ENCODE measurements at regions not wholly inside any gene's neighbourhood (a gene's known extent, or its start where the extent isn't known, plus 50 kb on each side); places are given as distances from the start of the nearest gene placed in this dataset.

GRCh38 chr2:142574388-142574787, 303.1 kb upstream of the KYNU start:
- no peak overlapping the region for H3K27ac ChIP-seq
- no peaks in the 10 kb centered on the region for H3K9me3 ChIP-seq
- DNase-seq, result no peak
- ATAC-seq (ENCODE audit: low FRiP score in 2 of 2), result no peak
- no peaks in the 10 kb centered on the region for H3K4me1 ChIP-seq
- no peak for TF ChIP-seq POLR2AphosphoS5 (IDR thresholded peaks at IDR 0.05)
- TF ChIP-seq, protein P1, sequence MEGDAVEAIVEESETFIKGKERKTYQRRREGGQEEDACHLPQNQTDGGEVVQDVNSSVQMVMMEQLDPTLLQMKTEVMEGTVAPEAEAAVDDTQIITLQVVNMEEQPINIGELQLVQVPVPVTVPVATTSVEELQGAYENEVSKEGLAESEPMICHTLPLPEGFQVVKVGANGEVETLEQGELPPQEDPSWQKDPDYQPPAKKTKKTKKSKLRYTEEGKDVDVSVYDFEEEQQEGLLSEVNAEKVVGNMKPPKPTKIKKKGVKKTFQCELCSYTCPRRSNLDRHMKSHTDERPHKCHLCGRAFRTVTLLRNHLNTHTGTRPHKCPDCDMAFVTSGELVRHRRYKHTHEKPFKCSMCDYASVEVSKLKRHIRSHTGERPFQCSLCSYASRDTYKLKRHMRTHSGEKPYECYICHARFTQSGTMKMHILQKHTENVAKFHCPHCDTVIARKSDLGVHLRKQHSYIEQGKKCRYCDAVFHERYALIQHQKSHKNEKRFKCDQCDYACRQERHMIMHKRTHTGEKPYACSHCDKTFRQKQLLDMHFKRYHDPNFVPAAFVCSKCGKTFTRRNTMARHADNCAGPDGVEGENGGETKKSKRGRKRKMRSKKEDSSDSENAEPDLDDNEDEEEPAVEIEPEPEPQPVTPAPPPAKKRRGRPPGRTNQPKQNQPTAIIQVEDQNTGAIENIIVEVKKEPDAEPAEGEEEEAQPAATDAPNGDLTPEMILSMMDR (IDR thresholded peaks at IDR 0.05), result no peak
- TF ChIP-seq POLR2A (IDR thresholded peaks at IDR 0.05), result no peak
- TF ChIP-seq EP300 (IDR thresholded peaks at IDR 0.05), result no peak
- no peak overlapping the region for H3K4me3 ChIP-seq
- H3K36me3 ChIP-seq, result no peaks in the 10 kb centered on the region
- H3K27me3 ChIP-seq, result no peaks in the 10 kb centered on the region

DNA sequence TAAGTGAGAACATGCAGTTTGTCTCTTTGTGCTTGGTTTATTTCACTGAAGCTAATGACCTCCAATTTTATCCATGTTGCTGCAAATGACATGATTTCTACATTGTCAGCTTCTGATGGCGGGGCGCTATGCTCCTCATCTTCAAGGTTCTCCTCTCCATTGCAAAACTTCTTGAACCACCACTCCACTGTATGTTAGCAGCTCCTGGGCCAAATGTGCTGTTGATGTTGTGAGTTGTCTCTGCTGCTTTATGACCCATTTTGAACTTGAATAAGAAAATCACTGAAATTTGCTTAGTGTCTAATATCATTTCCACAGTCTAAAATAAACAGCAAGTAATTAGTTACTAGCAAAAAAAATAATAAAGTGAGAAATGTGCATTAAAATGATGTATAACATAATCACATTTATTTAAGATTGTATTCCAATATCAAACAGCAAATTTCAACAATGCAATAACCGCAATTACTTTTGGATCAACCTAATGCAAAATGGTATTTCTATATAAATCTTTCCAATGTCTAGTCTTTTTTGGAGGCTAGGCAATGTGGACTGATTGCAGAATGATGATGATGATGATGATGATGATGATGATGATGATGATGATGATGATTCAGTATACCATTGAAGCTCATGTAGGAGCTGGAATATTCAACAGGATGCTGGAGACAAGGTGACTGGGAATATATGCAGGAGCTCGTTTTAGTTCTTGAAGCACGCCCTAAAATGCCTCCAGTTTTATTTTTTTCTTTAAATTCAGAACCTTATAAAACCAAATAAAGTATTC, 304.9 kb upstream of the KYNU start:
- Histone ChIP-seq H3K9me3 (no peaks in the 10 kb centered on the region), H3K36me3 (no peaks in the 10 kb centered on the region), H3K4me3 (no peak overlapping the region), H3K27ac (no peak overlapping the region), H3K4me1 (no peaks in the 10 kb centered on the region), H3K27me3 (no peaks in the 10 kb centered on the region)
- no peak for DNase-seq
- WGBS, 2 donors, result 85 to 87% methylated on average over 5 of the region's 5 CpGs
- ATAC-seq (ENCODE audit: low FRiP score in 2 of 2), result no peak
- TF ChIP-seq, protein P1 (IDR thresholded peaks at IDR 0.05), result no peak
- TF ChIP-seq POLR2A (IDR thresholded peaks at IDR 0.05) (no peak), EP300 (IDR thresholded peaks at IDR 0.05) (no peak), POLR2AphosphoS5 (IDR thresholded peaks at IDR 0.05) (no peak)

DNA sequence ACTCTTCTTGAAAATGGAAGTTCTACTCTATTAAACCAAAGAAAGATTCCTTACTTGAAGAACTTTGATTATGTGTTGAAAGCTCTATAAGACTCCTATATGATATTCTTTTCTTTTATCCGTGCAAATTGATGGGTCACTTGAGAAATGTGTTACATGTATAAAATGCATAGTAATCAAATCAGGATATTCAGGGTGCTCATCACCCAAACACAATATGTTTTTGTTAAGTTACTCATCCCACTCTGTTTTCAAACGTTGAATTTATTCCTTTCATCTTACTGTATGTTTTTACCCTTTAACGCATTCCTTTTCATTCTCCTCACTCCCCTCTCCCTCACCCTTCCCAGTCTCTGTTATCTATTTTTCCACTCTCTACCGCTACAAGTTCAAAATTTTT, 305.5 kb upstream of the KYNU start:
- no peak for DNase-seq
- no peaks in the 10 kb centered on the region for H3K4me1 ChIP-seq
- no peak for ATAC-seq (ENCODE audit: low FRiP score in 2 of 2)
- H3K4me3 ChIP-seq, result no peak overlapping the region
- no peak overlapping the region for H3K27ac ChIP-seq
- TF ChIP-seq, protein P1 (IDR thresholded peaks at IDR 0.05), result no peak
- TF ChIP-seq POLR2A (IDR thresholded peaks at IDR 0.05), result no peak
- no peak for TF ChIP-seq POLR2AphosphoS5 (IDR thresholded peaks at IDR 0.05)
- no peak for TF ChIP-seq EP300 (IDR thresholded peaks at IDR 0.05)
- no peaks in the 10 kb centered on the region for H3K9me3 ChIP-seq
- H3K27me3 ChIP-seq, result no peaks in the 10 kb centered on the region
- no peaks in the 10 kb centered on the region for H3K36me3 ChIP-seq
- 66 to 71% methylated on average over 4 of the region's 4 CpGs for WGBS, 2 donors

- no peak overlapping the region for H3K4me3 ChIP-seq
- no peaks in the 10 kb centered on the region for H3K27me3 ChIP-seq
- H3K9me3 ChIP-seq, result no peaks in the 10 kb centered on the region
- no peaks in the 10 kb centered on the region for H3K36me3 ChIP-seq
- DNase-seq (peak in 1 of 2 donors; percentile 47), ATAC-seq (ENCODE audit: low FRiP score in 2 of 2) (peak in 1 of 2 donors; percentile 23)
- H3K27ac ChIP-seq, result no peak overlapping the region
- no peaks in the 10 kb centered on the region for H3K4me1 ChIP-seq
- TF ChIP-seq POLR2A (IDR thresholded peaks at IDR 0.05) (no peak), POLR2AphosphoS5 (IDR thresholded peaks at IDR 0.05) (no peak), EP300 (IDR thresholded peaks at IDR 0.05) (no peak)
- TF ChIP-seq, protein P1 (IDR thresholded peaks at IDR 0.05), result no peak
- WGBS, 2 donors, result 84 to 90% methylated on average over 2 to 8 of the region's 8 CpGs
Measured at GRCh38 chr2:142562900-142563299, 314.6 kb upstream of the KYNU start.

DNA sequence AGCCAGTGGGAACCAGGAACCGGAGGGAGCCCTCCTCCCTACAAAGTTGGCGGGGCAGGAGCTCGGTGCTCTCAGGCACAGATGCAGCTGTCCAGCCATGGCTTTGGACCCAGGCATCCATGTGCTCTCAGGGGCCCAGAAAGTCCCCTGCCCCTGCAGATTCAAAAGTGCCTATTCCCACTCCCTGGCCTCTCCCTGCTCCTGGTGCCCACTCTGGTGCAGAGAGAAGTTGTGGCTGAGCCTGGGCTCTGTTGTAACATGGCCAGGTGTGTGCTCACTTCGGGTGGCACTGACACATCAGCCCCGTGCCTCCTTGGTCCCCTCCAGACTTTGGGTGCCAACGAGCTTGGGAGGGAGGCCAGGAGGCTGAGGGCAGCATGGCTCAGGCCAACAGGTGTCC, 315.8 kb upstream of the KYNU start:
- peak in 1 of 2 donors; percentile 16 for ATAC-seq (ENCODE audit: low FRiP score in 2 of 2)
- Histone ChIP-seq H3K4me1 (no peaks in the 10 kb centered on the region), H3K36me3 (no peaks in the 10 kb centered on the region), H3K27ac (no peak overlapping the region), H3K9me3 (no peaks in the 10 kb centered on the region), H3K4me3 (no peak overlapping the region), H3K27me3 (no peaks in the 10 kb centered on the region)
- TF ChIP-seq POLR2AphosphoS5 (IDR thresholded peaks at IDR 0.05), result no peak
- TF ChIP-seq, protein P1 (IDR thresholded peaks at IDR 0.05), result no peak
- TF ChIP-seq POLR2A (IDR thresholded peaks at IDR 0.05), result no peak
- peak in 1 of 2 donors; percentile 23 for DNase-seq
- 77 to 92% methylated on average over 6 of the region's 6 CpGs for WGBS, 2 donors

All from upper lobe of left lung (tissue), 6 donors.